IMR-90 (cell line): ENCODE measurements at regions not wholly inside any gene's neighbourhood (a gene's known extent, or its start where the extent isn't known, plus 50 kb on each side); places are given as distances from the start of the nearest gene placed in this dataset.

Source experiments
- ATAC-seq: fragments of 200-7000 bp; cut with Tn5 transposase; 2 replicates; pipeline ENCODE4 v1.9.1; 2020; ENCODE audit warnings: low read depth, mild to moderate bottlenecking, moderate library complexity
- BruUV-seq: library from RNA; stranded (reverse); fragments of 400-500 nt; replicated peaks from 2 replicates; lab custom pipeline; 2021; lab: Mats Ljungman, UMichigan
- CTCF ChIA-PET: fragments of 300-600 bp; formaldehyde crosslinking; extraction: SDS; loops from one replicate; lab custom pipeline; 2021; ENCODE audit warnings: antibody characterized with exemption; lab: Yijun Ruan, JAX
- POLR2A ChIA-PET: fragments of 300-600 bp; sonication (Branson Sonifier 250); formaldehyde crosslinking; loops from one replicate; lab custom pipeline; 2022; ENCODE audit warnings: antibody characterized with exemption; ENCODE audit not compliant: unreplicated experiment; lab: Charles Lee
- DNase-seq: peaks from one replicate; pipeline ENCODE4 v3.0.0; 2013
- H2AFZ ChIP-seq: replicated peaks from 2 replicates; pipeline ENCODE3; 2013; ENCODE audit warnings: low read length, mild to moderate bottlenecking; ENCODE audit not compliant: poor library complexity
- H2AK5ac ChIP-seq: 2 replicates; pipeline ENCODE4 v1.6.1; 2013; ENCODE audit warnings: low read depth, low read length, inconsistent platforms
- H2AK9ac ChIP-seq: replicated peaks from 2 replicates; pipeline ENCODE3; 2013; ENCODE audit warnings: mild to moderate bottlenecking, low read depth, low read length, moderate library complexity; ENCODE audit not compliant: poor library complexity
- H2BK120ac ChIP-seq: 2 replicates; pipeline ENCODE4 v1.6.1; 2013; ENCODE audit warnings: low read depth, low read length, inconsistent platforms
- H2BK15ac ChIP-seq: 3 replicates; pipeline ENCODE4 v1.6.1; 2013; ENCODE audit warnings: low read depth, low read length, inconsistent platforms
- H2BK20ac ChIP-seq: 2 replicates; pipeline ENCODE4 v1.6.1; 2013; ENCODE audit warnings: low read depth, mild to moderate bottlenecking, inconsistent platforms, low read length, moderate library complexity
- H2BK5ac ChIP-seq: 2 replicates; pipeline ENCODE4 v1.6.1; 2013; ENCODE audit warnings: mild to moderate bottlenecking, low read depth, low read length, inconsistent platforms; ENCODE audit not compliant: poor library complexity, severe bottlenecking
- H3K14ac ChIP-seq: replicated peaks from 2 replicates; pipeline ENCODE4 v1.6.1; 2013; ENCODE audit warnings: low read depth, low read length, inconsistent platforms
- H3K18ac ChIP-seq: 2 replicates; pipeline ENCODE4 v1.6.1; 2013; ENCODE audit warnings: low read depth, low read length, control low read depth
- H3K23ac ChIP-seq: 2 replicates; pipeline ENCODE4 v1.6.1; 2013; ENCODE audit warnings: low read depth, low read length, inconsistent platforms
- H3K27ac ChIP-seq: 2 replicates; pipeline ENCODE4 v1.5.1; 2013; ENCODE audit warnings: mild to moderate bottlenecking, control low read depth, low read length; ENCODE audit not compliant: insufficient read depth
- H3K27me3 ChIP-seq: 2 replicates; pipeline ENCODE4 v1.6.1; 2013; ENCODE audit warnings: low read length; ENCODE audit not compliant: control insufficient read depth, insufficient read depth
- H3K36me3 ChIP-seq: 2 replicates; pipeline ENCODE4 v1.6.1; 2013; ENCODE audit warnings: low read length, mixed read lengths; ENCODE audit not compliant: control insufficient read depth, insufficient read depth
- H3K4ac ChIP-seq: 2 replicates; pipeline ENCODE4 v1.6.1; 2013; ENCODE audit warnings: low read depth, low read length, inconsistent platforms
- H3K4me1 ChIP-seq: 2 replicates; pipeline ENCODE4 v1.6.1; 2013; ENCODE audit warnings: low read length, mixed read lengths; ENCODE audit not compliant: control insufficient read depth, insufficient read depth
- H3K4me2 ChIP-seq: 2 replicates; pipeline ENCODE4 v1.6.1; 2013; ENCODE audit warnings: low read depth, mild to moderate bottlenecking, control low read depth, low read length, moderate library complexity
- H3K4me3 ChIP-seq: 2 replicates; pipeline ENCODE4 v1.5.1; 2013; ENCODE audit warnings: low read depth, mild to moderate bottlenecking, control low read depth, low read length, moderate library complexity; ENCODE audit not compliant: insufficient read depth
- H3K56ac ChIP-seq: 2 replicates; pipeline ENCODE4 v1.6.1; 2013; ENCODE audit warnings: low read length, inconsistent platforms; ENCODE audit not compliant: insufficient read depth; ENCODE audit errors: extremely low read depth
- H3K79me1 ChIP-seq, 2 experiments: 2 replicates each; pipeline ENCODE4 v1.6.1; 2013; ENCODE audit warnings: low read length in 2 of 2, inconsistent platforms in 1 of 2, low read depth in 1 of 2
- H3K9ac ChIP-seq: 2 replicates; pipeline ENCODE4 v1.6.1; 2013; ENCODE audit warnings: low read depth, low read length, control low read depth
- H3K9me1 ChIP-seq: 2 replicates; pipeline ENCODE4 v1.6.1; 2013; ENCODE audit warnings: low read length, inconsistent platforms; ENCODE audit not compliant: insufficient read depth
- H3K9me3 ChIP-seq: 2 replicates; pipeline ENCODE4 v1.6.1; 2013; ENCODE audit warnings: low read length; ENCODE audit not compliant: control insufficient read depth, insufficient read depth
- H4K20me1 ChIP-seq: 2 replicates; pipeline ENCODE4 v1.6.1; 2013; ENCODE audit warnings: low read length, inconsistent platforms; ENCODE audit not compliant: insufficient read depth
- H4K5ac ChIP-seq: 2 replicates; pipeline ENCODE4 v1.6.1; 2013; ENCODE audit warnings: mild to moderate bottlenecking, low read depth, low read length, control low read depth
- H4K8ac ChIP-seq, 2 experiments: 2 replicates each; pipeline ENCODE4 v1.6.1; 2013; ENCODE audit warnings: low read depth in 2 of 2, low read length in 2 of 2, control low read depth in 1 of 2, inconsistent platforms in 1 of 2
- H4K91ac ChIP-seq: 2 replicates; pipeline ENCODE4 v1.6.1; 2013; ENCODE audit warnings: low read depth, low read length, inconsistent platforms; ENCODE audit not compliant: insufficient read depth
- MAZ ChIP-seq: IDR thresholded peaks from 2 replicates; pipeline ENCODE4 v1.6.1; 2012; ENCODE audit warnings: low read depth, mild to moderate bottlenecking, low read length, improper control_type of control experiment, moderate library complexity, borderline replicate concordance
- MXI1 ChIP-seq: IDR thresholded peaks from 2 replicates; pipeline ENCODE4 v1.6.1; 2012; ENCODE audit warnings: low read depth, mild to moderate bottlenecking, low read length, moderate library complexity, borderline replicate concordance
- RAD21 ChIP-seq: IDR thresholded peaks from 2 replicates; pipeline ENCODE4 v1.6.1; 2012; ENCODE audit warnings: low read length, improper control_type of control experiment
- WGBS, 2 experiments: methylation state at CpG; one replicate each; pipeline versions ENCODE4 v1.1.5 to v1.1.7; 2013; ENCODE audit warnings: missing lambda C conversion rate in 2 of 2; ENCODE audit not compliant: insufficient read length in 1 of 2; ENCODE audit errors: extremely low coverage in 2 of 2; 5-methylcytosine and 5-hydroxymethylcytosine counted together
- dilution Hi-C: fragments of 300-500 bp; cut with HindIII; formaldehyde crosslinking; loops from one replicate; pipeline ENCODE4 v1.14.3; 2018; ENCODE audit warnings: low sequenced_read_pairs; ENCODE audit not compliant: unreplicated experiment
- in situ Hi-C: fragments of 300-500 bp; cut with MboI; formaldehyde crosslinking; loops from 3 replicates; pipeline ENCODE4 v1.14.3; 2019; ENCODE audit warnings: low sequenced_read_pairs, inconsistent platforms, mixed read lengths
- intact Hi-C: fragments of 100-400 bp; cut with micrococcal nuclease; formaldehyde crosslinking; loops from 2 replicates; pipeline ENCODE4 v1.10.0; 2022
- TF ChIP-seq, protein P1 (sequence below): fragments of 150-350 bp; IDR thresholded peaks from 2 replicates; pipeline ENCODE4 v1.6.1; 2016; ENCODE audit warnings: low read depth, mild to moderate bottlenecking, low read length, moderate library complexity, borderline replicate concordance

- Histone ChIP-seq H2BK5ac (no peak overlapping the region), H3K4ac (no peak overlapping the region), H2BK20ac (no peak overlapping the region), H3K9ac (no peak overlapping the region), H3K36me3 (no peaks in the 10 kb centered on the region), H3K23ac (no peak overlapping the region), H3K56ac (no peak overlapping the region), H4K20me1 (no peaks in the 10 kb centered on the region), H3K14ac (no peak overlapping the region), H3K4me2 (no peak overlapping the region), H2BK120ac (no peak overlapping the region), H3K18ac (no peak overlapping the region), H3K4me1 (no peaks in the 10 kb centered on the region), H2BK15ac (no peak overlapping the region), H3K9me1 (no peaks in the 10 kb centered on the region), H4K5ac (no peak overlapping the region), H4K8ac (no peak overlapping the region), H2AFZ (no peak overlapping the region), H2AK5ac (no peak overlapping the region), H3K79me1 (no peaks in the 10 kb centered on the region), H2AK9ac (no peak overlapping the region), H4K91ac (no peak overlapping the region), H3K27ac (no peak overlapping the region), H3K4me3 (no peak overlapping the region), H3K27me3 (no peaks in the 10 kb centered on the region), H3K9me3 (peaks cover 13% of the 10 kb centered on the region)
- in situ Hi-C loops (no loop called here), dilution Hi-C loops (no loop called here), intact Hi-C loops (no loop called here)
- POLR2A ChIA-PET, result no interaction called here
- ATAC-seq, result no peak
- no TSS peak for BruUV-seq
- 33% methylated on average over 1 of the region's 4 CpGs; no CpG with 5 or more reads in 1 of the 2 experiments for WGBS, 2 experiments
- DNase-seq, result no peak
- CTCF ChIA-PET, result no interaction called here
- TF ChIP-seq MXI1 (no peak), RAD21 (no peak), MAZ (no peak)
- TF ChIP-seq, protein P1, sequence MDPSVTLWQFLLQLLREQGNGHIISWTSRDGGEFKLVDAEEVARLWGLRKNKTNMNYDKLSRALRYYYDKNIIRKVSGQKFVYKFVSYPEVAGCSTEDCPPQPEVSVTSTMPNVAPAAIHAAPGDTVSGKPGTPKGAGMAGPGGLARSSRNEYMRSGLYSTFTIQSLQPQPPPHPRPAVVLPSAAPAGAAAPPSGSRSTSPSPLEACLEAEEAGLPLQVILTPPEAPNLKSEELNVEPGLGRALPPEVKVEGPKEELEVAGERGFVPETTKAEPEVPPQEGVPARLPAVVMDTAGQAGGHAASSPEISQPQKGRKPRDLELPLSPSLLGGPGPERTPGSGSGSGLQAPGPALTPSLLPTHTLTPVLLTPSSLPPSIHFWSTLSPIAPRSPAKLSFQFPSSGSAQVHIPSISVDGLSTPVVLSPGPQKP, result no peak
Measured at GRCh38 chr5:5794118-5794560, 371.7 kb downstream of the ICE1 start.
